IPS-NIHi7 (cell line): ENCODE measurements at regions not wholly inside any gene's neighbourhood (a gene's known extent, or its start where the extent isn't known, plus 50 kb on each side); places are given as distances from the start of the nearest gene placed in this dataset.

Source experiments
- DNase-seq: peaks from one replicate; pipeline ENCODE4 v3.0.0; 2012; ENCODE audit warnings: mixed read lengths; ENCODE audit errors: extremely low spot score

- DNase-seq = no peak
Observed at GRCh38 chr5:3888310-3888709, 292.7 kb downstream of the IRX1 start.

- no peak for DNase-seq
Observed at GRCh38 chr5:3889412-3890142, 293.9 kb downstream of the IRX1 start.

GRCh38 chr5:3891113-3891512, 295.5 kb downstream of the IRX1 start:
- peak; percentile 19 for DNase-seq

GRCh38 chr5:3893527-3893926, 297.9 kb downstream of the IRX1 start:
- DNase-seq = no peak

GRCh38 chr5:3893975-3894374, 298.3 kb downstream of the IRX1 start:
- DNase-seq = no peak

GRCh38 chr5:3896098-3896497, 300.5 kb downstream of the IRX1 start:
- no peak for DNase-seq

GRCh38 chr5:3899093-3899492, 303.5 kb downstream of the IRX1 start:
- no peak for DNase-seq

GRCh38 chr5:3904584-3904983, 309.0 kb downstream of the IRX1 start:
- DNase-seq = no peak

- no peak for DNase-seq
Observed at GRCh38 chr5:3905031-3905430, 309.4 kb downstream of the IRX1 start.

GRCh38 chr5:3905521-3905920, 309.9 kb downstream of the IRX1 start:
- no peak for DNase-seq

GRCh38 chr5:3911111-3911510, 315.5 kb downstream of the IRX1 start:
- DNase-seq = no peak

- no peak for DNase-seq
Observed at GRCh38 chr5:3911773-3912172, 316.1 kb downstream of the IRX1 start.

GRCh38 chr5:3912790-3913189, 317.2 kb downstream of the IRX1 start:
- no peak for DNase-seq

GRCh38 chr5:3913279-3913678, 317.6 kb downstream of the IRX1 start:
- DNase-seq = no peak

GRCh38 chr5:3925022-3925421, 329.4 kb downstream of the IRX1 start:
- DNase-seq = no peak

- DNase-seq = no peak
Observed at GRCh38 chr5:3925935-3926334, 330.3 kb downstream of the IRX1 start.

- no peak for DNase-seq
Observed at GRCh38 chr5:3929799-3930198, 334.2 kb downstream of the IRX1 start.

GRCh38 chr5:3931976-3932375, 336.3 kb downstream of the IRX1 start:
- no peak for DNase-seq

- DNase-seq = no peak
Observed at GRCh38 chr5:3933536-3933935, 337.9 kb downstream of the IRX1 start.

GRCh38 chr5:3933966-3934365, 338.3 kb downstream of the IRX1 start:
- DNase-seq = no peak

- no peak for DNase-seq
Observed at GRCh38 chr5:3943859-3944258, 348.2 kb downstream of the IRX1 start.

GRCh38 chr5:3944930-3945329, 349.3 kb downstream of the IRX1 start:
- no peak for DNase-seq

- DNase-seq = no peak
Observed at GRCh38 chr5:3948838-3949237, 353.2 kb downstream of the IRX1 start.

- no peak for DNase-seq
Observed at GRCh38 chr5:3954199-3954598, 358.6 kb downstream of the IRX1 start.
